ENCODE measurements at regions not wholly inside any gene's neighbourhood (a gene's known extent, or its start where the extent isn't known, plus 50 kb on each side); places are given as distances from the start of the nearest gene placed in this dataset.

GRCh38 chr2:103798291-103798690, 1036.5 kb downstream of the TMEM182 start:
- TF ChIP-seq CTCF (conservative IDR thresholded peaks at IDR 0.05; ENCODE audit: low read depth in 2 of 2) = no peak
- no peak for TF ChIP-seq POLR2AphosphoS5 (IDR thresholded peaks at IDR 0.05; ENCODE audit: low read depth)
- no peak for TF ChIP-seq ETS1 (IDR thresholded peaks at IDR 0.05)
- no peak for TF ChIP-seq EZH2phosphoT487 (IDR thresholded peaks at IDR 0.05; ENCODE audit: unreplicated experiment)
- no peak for TF ChIP-seq REST (IDR thresholded peaks at IDR 0.05; ENCODE audit: unreplicated experiment)
- TF ChIP-seq EZH2 (IDR thresholded peaks at IDR 0.05; ENCODE audit: low read depth, unreplicated experiment) = no peak
- no peak for TF ChIP-seq CREB1 (CRISPR knock-in tag; IDR thresholded peaks at IDR 0.05; ENCODE audit: low read depth)
- no peak for TF ChIP-seq NANOG (IDR thresholded peaks at IDR 0.05; ENCODE audit: borderline replicate concordance)
